ENCODE measurements at regions not wholly inside any gene's neighbourhood (a gene's known extent, or its start where the extent isn't known, plus 50 kb on each side); places are given as distances from the start of the nearest gene placed in this dataset.
A peak's percentile ranks its signal among the peaks of the same experiment; 100 is the strongest.
"Not testable (repeated sequence)": the region's sequence is repeated elsewhere in the genome, so short reads cannot be mapped to it uniquely, and the experiment has no call there.

- not testable (repeated sequence) for DNase-seq (ENCODE audit: low spot score)
These were observed 846.4 kb downstream of the RPIA start for GRCh38 chr2:89537862-89538261.

- not testable (repeated sequence) for DNase-seq (ENCODE audit: low spot score)
These were observed 852.6 kb downstream of the RPIA start for GRCh38 chr2:89544110-89544509.

- not testable (repeated sequence) for DNase-seq (ENCODE audit: low spot score)
These were observed 887.7 kb downstream of the RPIA start for GRCh38 chr2:89579154-89579553.

DNA sequence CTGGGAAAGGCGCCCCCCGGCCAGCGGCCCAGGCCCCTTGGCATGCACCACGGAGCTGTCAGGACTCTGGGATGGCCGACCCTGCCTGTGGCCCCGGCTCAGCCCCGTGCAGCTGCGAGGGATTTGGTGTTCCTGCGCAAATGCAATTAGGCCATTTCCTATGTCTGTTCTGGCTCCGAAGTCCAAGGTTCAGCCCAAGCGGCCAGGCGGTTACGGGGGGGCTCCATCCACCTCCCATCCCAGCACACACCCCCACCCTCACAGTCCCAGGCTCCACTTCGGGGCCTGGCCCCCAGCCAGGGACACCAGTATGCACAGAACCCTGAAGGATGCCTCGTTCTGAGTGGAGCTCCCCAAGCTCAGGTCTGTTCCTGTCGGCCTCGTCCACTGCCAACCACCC lies 891.3 kb downstream of the RPIA start:
- DNase-seq (ENCODE audit: low spot score), result not testable (repeated sequence)

- DNase-seq (ENCODE audit: low spot score), result not testable (repeated sequence)
These were observed 892.6 kb downstream of the RPIA start for GRCh38 chr2:89584046-89584445.

DNA sequence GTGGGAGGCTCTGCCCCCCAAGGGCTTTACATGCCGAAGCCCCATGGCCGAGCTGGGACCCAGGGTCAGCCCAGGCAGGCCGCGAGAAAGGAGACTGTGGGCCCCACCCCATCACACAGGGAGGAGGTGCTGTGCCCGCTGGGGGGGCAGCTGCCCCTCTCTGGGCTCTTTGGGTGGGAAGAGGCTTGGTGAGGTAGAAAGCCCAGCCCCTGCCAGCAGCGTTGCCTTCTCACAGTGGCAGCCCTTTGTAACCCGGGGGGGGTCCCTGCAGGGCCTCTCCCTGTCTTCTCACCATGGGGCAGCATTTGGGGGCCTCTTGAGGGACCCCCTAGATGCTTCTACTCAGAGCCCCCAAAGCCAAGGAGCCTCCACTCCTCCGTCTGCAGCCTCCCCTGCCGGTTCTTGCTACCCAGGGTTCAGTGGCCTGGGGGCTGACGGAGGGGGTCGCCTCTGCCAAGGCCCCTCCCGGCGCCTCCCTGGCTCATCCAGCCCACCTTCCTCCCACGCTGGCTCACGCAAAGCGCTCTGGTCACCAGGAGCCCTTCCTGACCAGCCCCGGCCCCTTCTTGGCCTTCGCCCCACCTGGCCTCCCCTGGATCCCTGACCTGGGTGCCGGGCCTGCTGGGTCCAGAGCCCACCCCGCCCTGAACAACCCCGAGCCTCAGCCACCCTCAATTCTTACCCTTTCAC lies 893.5 kb downstream of the RPIA start:
- DNase-seq (ENCODE audit: low spot score), result not testable (repeated sequence)

DNA sequence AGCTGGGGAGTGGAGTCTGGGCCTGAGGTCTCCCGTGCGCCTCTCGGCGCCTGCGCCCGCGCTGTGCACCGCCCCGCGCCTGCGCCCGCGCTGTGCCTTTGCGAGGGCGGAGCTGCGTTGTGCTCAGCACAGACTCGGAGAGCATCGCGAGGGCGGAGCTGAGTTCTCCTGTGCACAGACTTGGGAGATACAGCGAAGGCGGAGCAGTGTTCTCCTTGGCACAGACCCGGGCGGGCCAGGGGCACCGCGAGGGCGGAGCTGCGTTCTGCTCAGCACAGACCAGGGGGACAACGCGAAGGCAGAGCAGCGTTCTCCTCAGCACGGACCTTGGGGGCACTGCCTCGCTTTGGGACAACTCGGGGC lies 894.1 kb downstream of the RPIA start:
- DNase-seq (ENCODE audit: low spot score), result peak; percentile 1

GRCh38 chr2:89599843-89600242 lies 908.4 kb downstream of the RPIA start:
- DNase-seq (ENCODE audit: low spot score), result not testable (repeated sequence)

GRCh38 chr2:89606514-89606913 lies 915.0 kb downstream of the RPIA start:
- DNase-seq (ENCODE audit: low spot score), result not testable (repeated sequence)

DNA sequence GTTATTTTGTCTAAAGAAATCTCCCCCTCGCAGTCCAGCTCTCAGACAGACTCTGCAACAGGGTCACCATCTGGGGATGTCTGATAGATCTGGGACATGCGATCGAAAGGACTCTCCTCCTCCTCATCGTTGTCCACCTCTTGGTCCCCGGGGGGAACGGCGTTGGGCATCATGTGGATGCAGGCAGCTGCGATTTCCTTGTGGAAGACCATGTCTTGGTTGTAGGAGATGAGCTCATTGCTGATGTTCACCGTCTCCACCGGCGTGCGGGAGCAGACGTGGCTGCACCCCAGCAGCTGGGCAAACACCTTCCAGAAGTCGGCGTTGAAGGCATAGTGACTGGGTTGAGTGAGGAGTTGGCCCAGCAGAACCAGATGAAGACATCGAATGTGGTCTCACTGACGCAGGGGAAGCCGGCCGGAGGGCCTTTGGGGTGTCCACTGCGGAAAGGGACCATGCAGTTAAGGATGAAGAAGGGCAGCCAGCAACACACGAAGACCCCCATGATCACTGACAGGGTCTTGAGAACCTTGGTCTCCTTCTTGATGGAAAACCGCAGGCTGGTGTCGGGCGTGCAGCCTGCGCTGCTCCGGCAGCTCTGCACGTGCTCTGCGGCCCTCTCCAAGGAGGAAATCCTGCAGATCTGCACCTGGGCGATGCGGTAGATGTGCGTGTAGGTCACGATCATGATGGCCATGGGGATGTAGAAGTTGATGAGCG lies 918.9 kb downstream of the RPIA start:
- DNase-seq (ENCODE audit: low spot score), result not testable (repeated sequence)

- DNase-seq (ENCODE audit: low spot score), result not testable (repeated sequence)
These were observed 919.5 kb downstream of the RPIA start for GRCh38 chr2:89610927-89611515.

GRCh38 chr2:89611710-89612109 lies 920.2 kb downstream of the RPIA start:
- not testable (repeated sequence) for DNase-seq (ENCODE audit: low spot score)

DNA sequence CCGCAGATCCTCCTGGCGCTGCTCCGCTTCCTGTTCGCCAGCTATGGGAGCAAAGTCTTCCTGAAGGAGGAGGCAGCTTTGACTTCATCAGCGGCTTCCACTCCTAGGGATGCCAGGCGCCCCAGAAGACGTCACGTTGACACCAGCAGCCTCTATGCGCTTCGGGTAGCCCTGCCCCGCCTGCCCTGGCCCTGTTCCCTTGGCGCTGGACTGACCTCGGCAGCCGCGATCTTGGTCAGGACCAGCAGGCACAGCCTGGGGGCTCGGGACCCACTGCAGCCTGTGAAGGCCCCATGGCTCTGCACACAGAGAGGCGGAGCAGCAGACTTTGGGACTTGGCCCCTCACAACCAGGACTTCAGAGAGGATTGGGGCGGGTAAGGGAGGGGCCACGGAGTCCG lies 957.8 kb downstream of the RPIA start:
- not testable (repeated sequence) for DNase-seq (ENCODE audit: low spot score)

DNA sequence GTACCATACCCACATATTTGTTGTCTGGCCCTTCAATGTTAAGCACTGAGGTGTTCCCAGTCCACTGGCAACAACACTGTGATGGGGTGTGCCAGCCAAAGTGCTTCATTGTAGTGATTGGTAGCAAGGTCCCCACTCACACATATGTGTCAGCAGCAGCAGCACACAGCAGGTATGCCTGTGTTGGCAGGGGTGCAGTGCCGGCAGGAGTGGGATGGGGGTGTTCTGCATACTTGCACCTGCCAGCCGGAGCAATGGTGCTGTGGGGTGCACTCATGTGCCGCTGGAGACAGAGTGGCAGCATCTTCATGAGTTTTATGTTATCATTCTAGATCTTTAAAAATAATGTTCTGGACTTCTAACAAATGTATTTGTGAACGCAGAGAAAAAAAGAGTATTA lies 987.8 kb downstream of the RPIA start:
- DNase-seq (ENCODE audit: low spot score), result not testable (repeated sequence)
